Mesenteric fat pad (tissue), 1 donor: ENCODE measurements at regions not wholly inside any gene's neighbourhood (a gene's known extent, or its start where the extent isn't known, plus 50 kb on each side); places are given as distances from the start of the nearest gene placed in this dataset.
"Not testable (repeated sequence)": the region's sequence is repeated elsewhere in the genome, so short reads cannot be mapped to it uniquely, and the experiment has no call there.

Experiments used
- DNase-seq: peaks from one replicate; pipeline ENCODE4 v3.0.0-alpha.2; 2020; ENCODE audit warnings: low spot score
- donor health status: DM: yes; HTN: yes; CAD: no.

DNA sequence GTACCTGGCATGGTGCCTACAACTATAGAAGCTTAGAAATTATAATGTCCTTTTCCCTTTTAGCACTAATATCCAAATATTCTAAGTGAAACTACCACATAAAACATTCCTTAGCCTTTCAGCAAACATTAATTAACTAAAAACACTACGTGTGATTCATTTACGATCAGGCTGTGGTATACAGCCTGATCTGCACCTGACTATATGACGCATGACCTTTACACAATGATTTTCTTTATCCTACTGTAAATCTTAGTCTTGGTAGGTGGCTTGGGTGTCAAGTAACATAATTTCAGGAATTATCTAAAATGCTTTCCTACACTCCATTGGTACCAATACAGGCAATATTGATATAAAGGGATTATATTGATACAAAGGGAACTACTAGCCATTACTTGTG lies 686.7 kb downstream of the DTWD2 start:
- no peak for DNase-seq

DNA sequence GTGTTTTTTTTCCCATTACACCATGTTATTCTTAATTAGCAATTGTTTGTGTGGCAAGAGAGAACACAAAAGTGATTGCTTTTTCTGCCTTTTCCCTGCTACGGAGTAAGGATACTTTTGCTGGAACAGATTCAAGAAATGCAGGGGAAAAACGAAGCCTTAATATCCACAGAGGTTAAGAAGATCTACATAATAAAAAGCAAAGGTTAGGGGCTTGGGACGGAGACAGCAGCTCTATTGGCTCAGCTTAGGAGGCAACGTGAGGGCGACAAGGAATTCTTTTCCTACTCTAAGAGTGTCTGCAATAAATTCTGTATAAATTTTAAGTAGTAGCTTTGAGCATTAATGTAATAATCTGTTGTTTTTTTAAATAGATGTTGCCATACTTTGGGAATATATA lies 693.3 kb downstream of the DTWD2 start:
- DNase-seq, result no peak

DNA sequence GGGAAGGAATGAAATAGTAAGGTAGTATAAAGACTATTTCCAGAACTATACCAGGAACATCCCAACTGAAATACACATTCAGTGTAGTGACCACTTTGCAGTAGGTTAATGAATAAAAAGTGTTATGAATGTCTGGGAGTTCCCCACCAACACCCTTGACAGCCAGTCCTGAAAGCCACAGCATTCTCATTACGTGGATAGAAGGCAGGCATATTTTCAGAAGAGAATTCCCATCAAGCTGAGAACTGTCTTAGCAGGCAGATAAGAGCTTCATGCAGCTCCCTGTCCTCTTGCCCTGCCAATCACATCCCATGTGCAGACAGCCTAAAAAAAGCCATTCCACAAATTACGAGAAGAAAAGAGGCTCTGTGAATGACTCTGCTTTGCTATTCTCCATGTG lies 695.0 kb downstream of the DTWD2 start:
- no peak for DNase-seq

DNA sequence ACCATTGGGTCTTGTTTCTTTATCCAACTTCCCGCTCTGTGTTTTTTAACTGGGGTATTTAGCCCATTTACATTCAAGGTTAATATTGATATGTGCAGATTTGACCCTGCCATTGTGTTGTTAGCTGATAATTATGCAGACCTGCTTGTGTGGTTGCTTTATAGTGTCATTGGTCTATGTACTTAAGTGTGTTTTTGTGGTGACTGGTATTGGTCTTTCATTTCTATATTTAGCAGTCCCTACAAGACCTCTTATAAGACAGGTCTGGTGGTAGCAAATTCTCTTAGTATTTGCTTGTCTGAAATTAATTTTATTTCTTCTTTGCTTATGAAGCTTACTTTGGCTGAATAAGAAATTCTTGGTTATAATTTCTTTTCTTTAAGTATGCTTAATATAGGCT lies 698.1 kb downstream of the DTWD2 start:
- DNase-seq, result no peak

GRCh38 chr5:118284230-118284629 lies 704.1 kb downstream of the DTWD2 start:
- not testable (repeated sequence) for DNase-seq

DNA sequence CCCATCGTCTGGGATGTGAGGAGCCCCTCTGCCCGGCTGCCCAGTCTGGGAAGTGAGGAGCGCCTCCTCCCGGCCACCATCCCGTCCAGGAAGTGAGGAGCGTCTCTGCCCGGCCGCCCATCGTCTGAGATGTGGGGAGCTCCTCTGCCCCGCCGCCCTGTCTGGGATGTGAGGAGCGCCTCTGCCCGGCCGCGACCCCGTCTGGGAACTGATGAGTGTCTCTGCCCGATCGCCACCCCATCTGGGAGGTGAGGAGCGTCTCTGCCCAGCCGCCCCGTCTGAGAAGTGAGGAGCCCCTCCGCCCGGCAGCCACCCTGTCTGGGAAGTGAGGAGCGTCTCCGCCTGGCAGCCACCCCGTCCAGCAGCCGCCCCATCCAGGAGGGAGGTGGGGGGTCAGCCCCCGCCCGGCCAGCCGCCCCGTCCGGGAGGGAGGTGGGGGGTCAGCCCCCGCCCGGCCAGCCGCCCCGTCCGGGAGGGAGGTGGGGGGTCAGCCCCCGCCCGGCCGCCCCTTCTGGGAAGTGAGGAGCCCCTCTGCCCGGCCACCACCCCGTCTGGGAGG lies 705.8 kb downstream of the DTWD2 start:
- DNase-seq, result not testable (repeated sequence)

DNA sequence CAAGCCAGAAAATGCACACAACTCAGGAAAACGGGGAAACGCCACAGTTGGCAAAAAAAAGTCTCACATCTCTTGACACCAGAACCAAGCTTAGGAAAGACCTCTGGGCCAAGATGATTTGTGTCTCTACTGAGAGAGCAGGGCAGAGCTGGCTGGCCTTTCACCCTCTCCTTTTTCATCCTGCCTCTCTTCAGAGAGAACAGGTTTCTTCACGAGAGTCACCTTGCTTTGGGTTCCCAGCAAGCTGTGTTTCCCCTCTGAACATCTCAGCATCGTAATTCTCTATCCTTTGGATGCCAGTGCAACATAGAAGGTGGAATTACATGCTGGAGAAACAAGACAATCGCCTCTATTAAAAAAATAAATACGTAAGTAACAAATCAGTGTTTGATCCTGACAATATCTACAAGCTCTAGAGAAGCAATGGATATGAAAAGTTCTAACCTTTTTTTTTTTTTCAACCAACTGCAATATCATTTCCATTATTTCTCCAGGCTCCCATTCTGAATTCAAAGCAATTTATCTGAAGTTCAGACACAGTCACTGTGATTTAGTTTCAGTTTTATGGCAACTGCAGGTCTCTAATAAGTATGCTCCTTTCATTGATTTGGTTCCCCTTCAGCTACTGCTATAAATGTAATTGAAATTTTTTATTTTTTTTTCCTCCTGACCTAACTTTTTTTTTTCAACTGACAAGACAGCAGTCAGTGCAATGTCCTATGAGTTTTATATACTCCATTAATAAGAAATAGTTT lies 708.6 kb downstream of the DTWD2 start:
- DNase-seq, result no peak

DNA sequence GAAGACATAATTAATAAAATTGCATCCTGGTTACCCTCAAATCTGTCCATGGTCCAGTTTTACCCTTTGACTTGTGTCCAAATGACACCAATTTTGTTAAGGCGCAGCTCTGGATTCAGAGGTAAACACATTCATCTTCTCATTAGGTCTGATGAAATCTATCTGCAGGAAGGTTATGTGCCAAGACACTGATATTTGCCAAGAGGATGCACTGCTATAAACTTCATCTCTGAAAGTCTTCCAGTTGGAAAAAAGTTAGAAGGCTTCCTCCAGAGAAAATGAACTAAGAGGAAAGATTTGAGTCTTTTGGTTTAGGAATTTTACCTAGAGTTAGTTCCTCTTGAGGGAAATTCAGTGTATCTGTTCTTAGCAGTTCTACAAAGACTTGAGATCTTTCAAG lies 717.8 kb downstream of the DTWD2 start:
- no peak for DNase-seq

GRCh38 chr5:118258223-118258622 lies 730.1 kb downstream of the DTWD2 start:
- DNase-seq, result no peak

DNA sequence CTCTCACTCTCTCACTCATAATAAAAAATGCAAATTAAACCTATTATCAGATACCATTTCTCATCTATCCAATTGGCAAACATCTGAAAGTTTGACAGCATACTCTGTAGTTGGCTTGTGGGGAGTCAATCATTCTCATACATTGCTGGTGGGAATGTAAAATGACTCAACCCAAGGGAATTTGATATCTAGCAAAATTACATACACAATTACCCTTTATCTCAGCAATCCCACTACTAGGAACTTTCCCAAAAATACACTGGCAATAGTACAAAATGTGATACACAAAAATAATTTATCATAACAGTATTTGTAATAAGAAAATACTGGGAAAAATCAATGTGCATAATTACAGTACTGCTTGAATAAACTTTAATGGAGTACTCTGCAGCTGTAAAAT lies 731.3 kb downstream of the DTWD2 start:
- no peak for DNase-seq

DNA sequence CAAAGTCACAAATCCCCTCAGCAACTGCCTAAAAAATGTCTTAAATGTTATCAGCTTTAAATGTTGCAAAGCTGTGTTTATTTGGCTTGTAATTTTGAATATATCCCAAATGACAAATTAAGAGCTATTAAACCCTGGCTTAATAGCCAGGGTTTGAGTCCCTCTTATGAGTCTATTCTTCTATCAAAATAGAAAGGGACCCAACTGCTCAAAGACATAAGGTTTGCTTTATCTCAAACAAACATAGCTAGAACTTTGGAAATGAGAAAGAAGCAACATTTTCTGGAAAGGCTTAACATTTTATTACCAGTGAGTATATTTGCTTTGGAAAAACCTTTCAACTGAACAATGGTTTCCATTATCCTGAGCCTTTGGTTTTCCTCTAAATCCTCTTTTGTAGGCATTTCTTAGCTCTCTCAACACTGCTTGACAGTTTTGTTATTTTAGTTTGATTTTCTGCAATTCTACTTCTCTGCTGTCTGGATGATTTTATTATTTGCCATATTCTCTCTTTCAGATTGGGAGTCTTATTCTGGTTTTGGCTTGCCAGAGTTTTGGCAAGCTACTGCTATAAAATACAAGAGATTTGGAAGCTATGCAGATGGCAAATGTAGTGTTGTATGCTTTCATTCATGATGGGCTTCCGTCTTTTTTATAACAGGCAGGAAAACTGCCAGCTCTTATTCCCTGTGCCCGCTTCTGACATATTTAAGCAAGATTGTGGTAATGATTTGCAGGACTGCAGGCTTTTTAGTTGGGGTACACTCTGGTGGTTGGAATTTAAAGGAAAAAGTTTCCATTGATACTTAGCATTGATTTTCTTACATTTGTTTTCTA lies 734.9 kb downstream of the DTWD2 start:
- DNase-seq, result no peak

GRCh38 chr5:118249386-118249785 lies 739.0 kb downstream of the DTWD2 start:
- no peak for DNase-seq

DNA sequence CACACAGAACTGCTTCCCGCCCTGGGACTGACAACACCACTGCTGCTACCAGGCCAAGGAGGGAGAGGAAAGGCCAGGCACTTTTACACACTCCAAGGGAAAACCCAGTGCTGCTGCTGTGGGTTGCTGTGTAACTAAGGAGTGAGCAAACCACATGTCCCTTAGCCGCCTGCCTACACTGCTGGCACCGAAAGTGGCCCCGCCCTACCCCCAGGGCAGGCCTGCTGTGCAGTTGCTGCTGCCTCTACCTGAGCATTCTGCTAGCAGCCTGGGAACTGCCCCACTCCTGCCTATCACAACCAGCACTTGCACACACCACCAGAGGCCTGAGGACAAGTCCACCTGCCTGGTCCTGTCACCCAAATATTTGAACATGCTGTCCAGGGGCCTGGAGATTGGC lies 740.9 kb downstream of the DTWD2 start:
- no peak for DNase-seq

DNA sequence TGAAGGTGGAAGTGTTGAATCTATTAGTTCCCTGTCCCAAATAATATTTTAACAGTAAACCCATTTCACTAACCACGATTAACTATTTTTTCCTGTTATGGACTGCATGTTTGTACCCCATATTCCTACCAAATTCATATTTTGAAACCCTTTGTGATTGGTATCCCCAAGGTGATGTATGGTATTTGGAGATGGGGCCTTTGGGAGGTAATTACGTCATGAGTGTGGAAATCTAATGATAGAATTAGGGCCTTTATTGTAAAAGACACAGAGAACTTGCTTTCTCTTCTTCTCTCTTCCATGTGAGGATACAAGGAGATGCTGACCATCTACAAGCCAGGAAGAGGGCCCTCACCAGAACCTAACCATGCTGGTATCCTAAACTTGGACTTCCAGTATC lies 744.7 kb downstream of the DTWD2 start:
- no peak for DNase-seq

- DNase-seq, result no peak
Measured at GRCh38 chr5:118243068-118243467, 745.3 kb downstream of the DTWD2 start.

DNA sequence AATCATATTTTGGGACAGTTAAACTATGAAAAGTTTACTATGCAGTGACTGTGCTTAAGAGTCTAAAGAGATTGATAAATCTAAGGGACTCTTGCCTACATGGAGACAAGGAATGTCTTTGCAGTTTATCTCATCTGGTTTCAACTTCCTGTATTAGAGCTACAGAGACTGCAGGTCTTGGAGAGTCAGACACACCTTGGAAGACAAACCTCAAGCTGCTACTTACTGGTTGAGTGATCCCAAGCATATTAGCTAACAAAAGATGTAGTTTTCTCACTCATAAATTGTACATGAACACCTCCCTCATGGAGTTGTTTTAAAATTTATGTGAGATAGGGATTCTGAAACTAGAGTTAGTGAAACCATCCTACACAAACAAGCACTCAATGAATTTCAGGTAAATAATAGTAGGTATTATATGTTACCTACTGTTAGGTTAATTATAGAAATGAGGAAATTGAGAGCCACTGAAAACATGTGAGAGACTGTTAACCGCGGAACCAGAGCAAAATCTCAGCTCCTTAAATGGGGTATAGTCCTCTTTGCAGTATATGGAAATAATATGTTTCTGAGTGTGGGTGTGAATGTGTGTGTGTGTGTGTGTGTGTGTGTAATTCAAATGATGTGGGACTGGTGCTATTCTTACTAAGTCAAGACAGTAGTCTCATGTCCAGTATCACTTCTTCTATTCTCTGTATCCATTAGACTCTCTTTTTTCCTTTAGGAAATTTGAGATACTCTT lies 752.1 kb downstream of the DTWD2 start:
- DNase-seq, result no peak

- DNase-seq, result no peak
Measured at GRCh38 chr5:118233606-118234005, 754.7 kb downstream of the DTWD2 start.

DNA sequence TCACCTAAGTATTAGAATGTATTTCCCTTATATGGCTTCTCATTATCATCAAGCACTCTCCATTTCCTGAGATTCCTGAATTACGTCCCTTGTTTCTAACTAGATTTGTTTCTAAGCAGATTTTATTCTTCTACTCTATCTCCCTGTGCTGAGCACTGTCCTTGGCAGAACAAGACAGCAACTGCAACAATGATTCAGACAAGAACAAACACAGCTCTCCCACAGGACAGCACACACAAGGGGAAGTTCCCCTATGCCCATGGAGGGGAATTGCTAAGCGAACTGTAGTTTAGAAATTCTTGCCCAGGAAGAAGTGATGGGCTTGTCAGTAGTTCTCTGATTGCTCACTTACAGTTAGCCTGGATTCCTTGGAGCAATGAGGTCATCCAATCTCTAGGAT lies 759.9 kb downstream of the DTWD2 start:
- no peak for DNase-seq

DNA sequence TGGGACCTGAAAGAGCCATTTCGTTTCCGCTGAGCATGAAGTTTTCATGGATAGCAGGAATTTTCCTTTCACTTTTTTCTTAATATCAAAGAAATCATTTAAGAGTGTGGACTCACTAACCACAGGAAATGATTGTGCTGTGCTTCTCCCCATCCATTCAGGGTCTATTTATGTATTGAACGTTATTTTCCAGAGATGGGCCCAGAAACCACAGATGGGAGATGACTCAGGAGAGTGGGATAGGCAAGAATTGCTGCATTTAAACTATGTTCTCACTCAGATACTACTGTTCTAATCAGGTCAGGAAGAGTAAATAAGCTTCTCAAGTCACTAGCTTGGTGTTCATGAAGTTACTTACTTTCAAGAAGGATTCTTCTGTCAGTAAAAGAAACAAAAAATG lies 763.8 kb downstream of the DTWD2 start:
- no peak for DNase-seq

GRCh38 chr5:118220556-118221195 lies 767.7 kb downstream of the DTWD2 start:
- no peak for DNase-seq

DNA sequence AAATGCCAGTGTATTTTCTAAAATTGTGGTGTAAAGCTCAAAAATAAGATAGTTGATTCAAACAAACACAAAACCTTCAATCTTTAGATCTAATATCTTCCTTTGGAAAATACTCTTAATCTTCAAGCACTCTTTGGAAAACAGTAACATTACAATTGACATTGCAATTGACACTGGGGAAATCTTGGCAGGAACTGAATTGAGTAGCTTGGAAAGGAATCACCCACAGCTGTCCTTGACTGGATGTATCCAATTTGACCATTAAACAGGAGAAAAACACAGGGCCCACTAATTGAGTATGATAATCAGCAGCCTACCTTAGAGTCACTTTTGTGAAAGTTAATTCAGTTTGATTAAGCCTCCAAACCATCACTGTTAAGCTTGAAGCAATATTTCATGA lies 776.7 kb downstream of the DTWD2 start:
- DNase-seq, result no peak
